Activated T-helper 17 cell treated with anti-CD3 and anti-CD28 coated beads, Interleukin-2, amount 50 U/mL, for 72 hours (primary cell): ENCODE measurements at regions not wholly inside any gene's neighbourhood (a gene's known extent, or its start where the extent isn't known, plus 50 kb on each side); places are given as distances from the start of the nearest gene placed in this dataset.
"Not testable (repeated sequence)": the region's sequence is repeated elsewhere in the genome, so short reads cannot be mapped to it uniquely, and the experiment has no call there.

ENCODE experiments used
- ATAC-seq: fragments of 150-1000 bp; cut with Tn5 transposase; replicated peaks from 2 replicates; pipeline ENCODE4 v1.10.0; 2021; ENCODE audit warnings: mild to moderate bottlenecking, moderate library complexity
- H3K27ac Mint-ChIP-seq: one replicate; pipeline ENCODE4 v1.8.0; 2022; ENCODE audit warnings: mixed read lengths
- H3K27me3 Mint-ChIP-seq: one replicate; pipeline ENCODE4 v1.8.0; 2022; ENCODE audit warnings: mixed read lengths
- H3K36me3 Mint-ChIP-seq: one replicate; pipeline ENCODE4 v1.8.0; 2022; ENCODE audit warnings: low read depth, mild to moderate bottlenecking, mixed read lengths
- H3K4me1 Mint-ChIP-seq: one replicate; pipeline ENCODE4 v1.8.0; 2022; ENCODE audit warnings: mixed read lengths
- H3K4me3 Mint-ChIP-seq: one replicate; pipeline ENCODE4 v1.8.0; 2022; ENCODE audit warnings: mild to moderate bottlenecking, mixed read lengths
- H3K9me3 Mint-ChIP-seq: one replicate; pipeline ENCODE4 v1.8.0; 2022; ENCODE audit warnings: mixed read lengths

GRCh38 chr18:1294229-1294628 is 389.6 kb downstream of the ADCYAP1 start:
- no peaks in the 10 kb centered on the region for H3K36me3 Mint-ChIP-seq

GRCh38 chr18:1296237-1296636 is 391.6 kb downstream of the ADCYAP1 start:
- Mint-ChIP-seq H3K4me3 (no peak overlapping the region), H3K36me3 (no peaks in the 10 kb centered on the region), H3K9me3 (peaks cover 13% of the 10 kb centered on the region), H3K4me1 (no peaks in the 10 kb centered on the region), H3K27ac (no peak overlapping the region), H3K27me3 (no peaks in the 10 kb centered on the region)
- no peak for ATAC-seq

More at GRCh38 chr18:1294229-1294628, 389.6 kb downstream of the ADCYAP1 start:
- Mint-ChIP-seq H3K27ac (no peak overlapping the region), H3K4me1 (no peaks in the 10 kb centered on the region), H3K9me3 (peaks cover 15% of the 10 kb centered on the region), H3K27me3 (no peaks in the 10 kb centered on the region), H3K4me3 (no peak overlapping the region)
- no peak for ATAC-seq

GRCh38 chr18:1302861-1303260 is 398.2 kb downstream of the ADCYAP1 start:
- H3K4me1 Mint-ChIP-seq: no peaks in the 10 kb centered on the region
- H3K36me3 Mint-ChIP-seq: no peaks in the 10 kb centered on the region
- H3K4me3 Mint-ChIP-seq: no peak overlapping the region
- ATAC-seq: no peak
- H3K27ac Mint-ChIP-seq: no peak overlapping the region
- H3K27me3 Mint-ChIP-seq: no peaks in the 10 kb centered on the region
- peaks cover 16% of the 10 kb centered on the region for H3K9me3 Mint-ChIP-seq

DNA sequence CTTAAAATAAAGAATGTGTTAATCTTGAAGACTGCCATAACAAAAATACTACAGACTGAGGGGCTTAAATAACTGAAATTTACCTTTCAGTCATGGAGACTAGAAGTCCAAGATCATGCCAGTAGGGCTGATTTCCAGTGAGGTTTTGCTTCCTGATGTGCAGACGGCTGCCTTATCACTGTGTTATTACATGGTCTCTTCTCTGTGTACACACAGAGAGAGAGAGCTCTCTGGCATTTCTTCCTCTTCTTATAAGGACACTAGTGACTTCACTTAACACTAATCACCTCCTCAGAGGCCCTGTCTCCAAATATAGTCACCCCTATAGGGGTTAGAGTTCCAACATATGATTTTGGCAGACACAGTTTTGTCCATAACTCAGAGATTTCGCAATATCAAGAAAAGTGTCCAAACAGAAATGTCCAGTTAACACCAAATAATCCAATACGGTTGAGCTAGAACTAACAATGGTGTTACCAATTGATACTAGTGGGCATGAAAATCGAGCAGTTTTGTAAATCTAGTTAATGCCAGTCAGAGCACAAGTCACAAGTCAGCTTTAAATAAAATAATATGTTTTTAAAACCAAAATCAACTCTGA is 399.8 kb downstream of the ADCYAP1 start:
- H3K9me3 Mint-ChIP-seq: peaks cover 16% of the 10 kb centered on the region
- no peak overlapping the region for H3K4me3 Mint-ChIP-seq
- H3K27ac Mint-ChIP-seq: no peak overlapping the region
- no peaks in the 10 kb centered on the region for H3K36me3 Mint-ChIP-seq
- no peak for ATAC-seq
- H3K4me1 Mint-ChIP-seq: no peaks in the 10 kb centered on the region
- no peaks in the 10 kb centered on the region for H3K27me3 Mint-ChIP-seq

- H3K27me3 Mint-ChIP-seq: no peaks in the 10 kb centered on the region
- ATAC-seq: no peak
- no peaks in the 10 kb centered on the region for H3K4me1 Mint-ChIP-seq
- H3K36me3 Mint-ChIP-seq: no peaks in the 10 kb centered on the region
- no peak overlapping the region for H3K27ac Mint-ChIP-seq
- peaks cover 8% of the 10 kb centered on the region for H3K9me3 Mint-ChIP-seq
- H3K4me3 Mint-ChIP-seq: no peak overlapping the region
Observed at GRCh38 chr18:1306641-1307040, 402.0 kb downstream of the ADCYAP1 start.

DNA sequence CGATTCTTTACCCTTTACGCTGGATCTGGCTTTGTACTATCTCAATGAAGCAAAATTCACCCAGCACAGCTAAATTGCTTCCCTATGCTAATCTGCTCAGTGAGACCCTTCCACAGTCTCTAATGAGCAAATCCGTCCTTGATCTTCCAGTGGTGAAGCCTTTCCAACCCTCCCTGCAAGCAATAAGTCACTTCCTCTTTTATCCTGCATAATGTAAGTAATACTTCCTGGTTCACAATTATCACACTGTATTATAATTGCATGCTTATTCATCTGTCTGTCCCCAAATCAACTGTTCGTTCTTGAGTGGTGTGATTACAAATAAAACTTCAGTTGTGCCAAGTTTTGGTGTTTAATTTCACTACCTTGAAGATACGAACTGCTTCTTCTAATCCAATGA is 404.0 kb downstream of the ADCYAP1 start:
- no peaks in the 10 kb centered on the region for H3K27me3 Mint-ChIP-seq
- H3K4me3 Mint-ChIP-seq: no peak overlapping the region
- no peak for ATAC-seq
- peaks cover 5% of the 10 kb centered on the region for H3K9me3 Mint-ChIP-seq
- no peak overlapping the region for H3K27ac Mint-ChIP-seq
- no peaks in the 10 kb centered on the region for H3K4me1 Mint-ChIP-seq
- no peaks in the 10 kb centered on the region for H3K36me3 Mint-ChIP-seq

- H3K36me3 Mint-ChIP-seq: no peaks in the 10 kb centered on the region
- no peak overlapping the region for H3K4me3 Mint-ChIP-seq
- peaks cover 4% of the 10 kb centered on the region for H3K9me3 Mint-ChIP-seq
- no peak overlapping the region for H3K27ac Mint-ChIP-seq
- no peaks in the 10 kb centered on the region for H3K4me1 Mint-ChIP-seq
- ATAC-seq: no peak
- no peaks in the 10 kb centered on the region for H3K27me3 Mint-ChIP-seq
Observed at GRCh38 chr18:1311376-1311775, 406.7 kb downstream of the ADCYAP1 start.

DNA sequence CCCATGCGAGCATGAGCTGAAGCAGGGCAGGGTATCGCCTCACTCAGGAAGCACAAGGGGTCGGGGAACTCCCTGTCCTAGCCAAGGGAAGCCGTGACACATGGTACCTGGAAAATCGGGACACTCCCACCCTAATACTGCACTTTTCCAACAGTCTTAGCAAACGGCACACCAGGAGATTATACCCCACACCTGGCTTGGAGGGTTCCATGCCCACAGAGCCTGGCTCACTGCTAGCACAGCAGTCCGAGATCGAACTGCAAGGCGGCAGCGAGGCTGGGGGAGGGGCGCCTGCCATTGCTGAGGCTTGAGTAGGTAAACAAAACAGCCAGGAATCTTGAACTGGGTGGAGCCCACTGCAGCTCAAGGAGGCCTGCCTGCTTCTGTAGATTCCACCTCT is 430.7 kb downstream of the ADCYAP1 start:
- not testable (repeated sequence) for H3K27ac Mint-ChIP-seq

DNA sequence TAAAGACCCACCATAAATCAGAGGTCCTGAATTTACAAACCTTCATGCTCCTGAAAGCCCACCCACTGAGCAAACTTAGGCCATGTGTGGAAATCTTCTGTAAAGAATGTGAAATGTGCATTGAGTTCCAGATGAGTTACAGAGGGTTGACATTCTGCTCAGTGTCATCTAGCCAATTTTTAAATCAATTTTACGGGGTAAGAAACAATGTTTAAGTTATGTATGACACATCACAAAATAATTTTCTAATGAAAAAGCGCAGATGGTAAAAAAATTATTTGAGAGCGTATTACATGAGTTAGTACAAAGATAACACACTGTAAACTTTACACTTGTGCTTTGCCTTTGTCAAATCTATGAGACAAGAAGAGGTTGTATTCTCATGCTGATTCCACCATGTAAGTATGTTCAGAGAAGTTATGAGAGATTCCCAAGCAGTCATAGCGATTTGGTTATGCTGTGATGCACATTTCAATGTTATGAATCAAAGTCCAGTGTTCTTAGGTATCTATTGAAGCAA is 446.3 kb downstream of the ADCYAP1 start:
- no peak for ATAC-seq
- no peak overlapping the region for H3K27ac Mint-ChIP-seq
- no peak overlapping the region for H3K4me3 Mint-ChIP-seq
- H3K36me3 Mint-ChIP-seq: no peaks in the 10 kb centered on the region
- H3K4me1 Mint-ChIP-seq: no peaks in the 10 kb centered on the region
- no peaks in the 10 kb centered on the region for H3K27me3 Mint-ChIP-seq
- peaks cover 6% of the 10 kb centered on the region for H3K9me3 Mint-ChIP-seq

More for the DNA sequence above, 430.7 kb downstream of the ADCYAP1 start:
- peaks cover 12% of the 10 kb centered on the region for H3K9me3 Mint-ChIP-seq
- not testable (repeated sequence) for H3K36me3 Mint-ChIP-seq, H3K27me3 Mint-ChIP-seq, H3K4me3 Mint-ChIP-seq, H3K4me1 Mint-ChIP-seq, ATAC-seq

GRCh38 chr18:1353025-1353424 is 448.4 kb downstream of the ADCYAP1 start:
- no peak for ATAC-seq
- Mint-ChIP-seq H3K4me1 (no peaks in the 10 kb centered on the region), H3K4me3 (no peak overlapping the region), H3K9me3 (peaks cover 10% of the 10 kb centered on the region), H3K27ac (no peak overlapping the region), H3K36me3 (no peaks in the 10 kb centered on the region), H3K27me3 (no peaks in the 10 kb centered on the region)

GRCh38 chr18:1357724-1358123 is 453.1 kb downstream of the ADCYAP1 start:
- peaks cover 6% of the 10 kb centered on the region for H3K9me3 Mint-ChIP-seq
- ATAC-seq: no peak
- H3K4me3 Mint-ChIP-seq: no peak overlapping the region
- no peak overlapping the region for H3K27ac Mint-ChIP-seq
- no peaks in the 10 kb centered on the region for H3K4me1 Mint-ChIP-seq
- no peaks in the 10 kb centered on the region for H3K36me3 Mint-ChIP-seq
- H3K27me3 Mint-ChIP-seq: no peaks in the 10 kb centered on the region

- peaks cover 10% of the 10 kb centered on the region for H3K9me3 Mint-ChIP-seq
- H3K27me3 Mint-ChIP-seq: no peaks in the 10 kb centered on the region
- no peaks in the 10 kb centered on the region for H3K4me1 Mint-ChIP-seq
- H3K27ac Mint-ChIP-seq: no peak overlapping the region
- H3K36me3 Mint-ChIP-seq: no peaks in the 10 kb centered on the region
- H3K4me3 Mint-ChIP-seq: no peak overlapping the region
- ATAC-seq: no peak
Observed at GRCh38 chr18:1361936-1362335, 457.3 kb downstream of the ADCYAP1 start.

GRCh38 chr18:1370552-1370951 is 465.9 kb downstream of the ADCYAP1 start:
- no peaks in the 10 kb centered on the region for H3K27me3 Mint-ChIP-seq
- no peaks in the 10 kb centered on the region for H3K9me3 Mint-ChIP-seq
- no peak overlapping the region for H3K4me3 Mint-ChIP-seq
- ATAC-seq: no peak
- H3K36me3 Mint-ChIP-seq: no peaks in the 10 kb centered on the region
- no peak overlapping the region for H3K27ac Mint-ChIP-seq
- no peaks in the 10 kb centered on the region for H3K4me1 Mint-ChIP-seq

DNA sequence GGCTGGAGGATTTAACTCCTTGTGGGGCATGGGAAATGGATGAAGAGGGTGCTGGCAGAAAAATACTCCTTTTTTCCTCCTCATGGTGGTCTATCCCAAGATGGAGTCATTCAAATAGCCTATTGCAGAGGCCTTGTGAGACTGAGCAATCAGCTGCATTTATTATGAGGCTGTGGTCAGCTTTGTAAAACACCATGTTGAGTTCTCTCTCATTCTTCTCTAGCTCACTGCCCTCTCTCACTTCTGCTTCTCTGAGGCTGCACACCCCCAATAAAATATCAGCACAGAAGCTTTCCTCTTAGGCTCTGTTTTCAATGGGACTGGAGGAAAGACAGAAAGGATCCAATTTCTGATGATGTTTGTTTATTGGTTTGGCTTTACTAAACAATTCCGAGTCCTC is 467.1 kb downstream of the ADCYAP1 start:
- H3K4me3 Mint-ChIP-seq: no peak overlapping the region
- H3K27ac Mint-ChIP-seq: no peak overlapping the region
- no peak for ATAC-seq
- H3K27me3 Mint-ChIP-seq: no peaks in the 10 kb centered on the region
- H3K4me1 Mint-ChIP-seq: no peaks in the 10 kb centered on the region
- H3K9me3 Mint-ChIP-seq: no peaks in the 10 kb centered on the region
- no peaks in the 10 kb centered on the region for H3K36me3 Mint-ChIP-seq

GRCh38 chr18:1383465-1383864 is 478.8 kb downstream of the ADCYAP1 start:
- no peaks in the 10 kb centered on the region for H3K36me3 Mint-ChIP-seq
- peaks cover 17% of the 10 kb centered on the region for H3K9me3 Mint-ChIP-seq
- no peaks in the 10 kb centered on the region for H3K4me1 Mint-ChIP-seq
- ATAC-seq: no peak
- no peak overlapping the region for H3K4me3 Mint-ChIP-seq
- H3K27ac Mint-ChIP-seq: no peak overlapping the region
- no peaks in the 10 kb centered on the region for H3K27me3 Mint-ChIP-seq

- not testable (repeated sequence) for H3K4me1 Mint-ChIP-seq, H3K27ac Mint-ChIP-seq, H3K36me3 Mint-ChIP-seq, ATAC-seq, H3K4me3 Mint-ChIP-seq, H3K27me3 Mint-ChIP-seq
- peaks cover 22% of the 10 kb centered on the region for H3K9me3 Mint-ChIP-seq
Observed at GRCh38 chr18:1388468-1388867, 483.8 kb downstream of the ADCYAP1 start.
